Mesendoderm (in vitro differentiated cells): ENCODE measurements at regions not wholly inside any gene's neighbourhood (a gene's known extent, or its start where the extent isn't known, plus 50 kb on each side); places are given as distances from the start of the nearest gene placed in this dataset.

ENCODE experiments used
- DNase-seq: peaks from one replicate; pipeline ENCODE4 v3.0.0; 2013
- H2AK5ac ChIP-seq: 2 replicates; pipeline ENCODE4 v1.6.1; 2013; ENCODE audit warnings: low read length, inconsistent platforms
- H2BK120ac ChIP-seq: 2 replicates; pipeline ENCODE4 v1.6.1; 2013; ENCODE audit warnings: low read depth, mild to moderate bottlenecking, low read length, moderate library complexity, mixed read lengths
- H2BK15ac ChIP-seq: replicated peaks from 2 replicates; pipeline ENCODE4 v1.6.1; 2013; ENCODE audit warnings: low read depth, mild to moderate bottlenecking, moderate library complexity
- H2BK5ac ChIP-seq: 2 replicates; pipeline ENCODE4 v1.6.1; 2013; ENCODE audit warnings: low read length, inconsistent platforms
- H3K18ac ChIP-seq: 2 replicates; pipeline ENCODE4 v1.6.1; 2013; ENCODE audit warnings: mild to moderate bottlenecking, low read length, mixed read lengths
- H3K23ac ChIP-seq: one replicate; pipeline ENCODE4 v1.6.1; 2013; ENCODE audit warnings: low read length
- H3K27ac ChIP-seq: 2 replicates; pipeline ENCODE4 v1.5.1; 2013; ENCODE audit warnings: low read depth, mild to moderate bottlenecking, inconsistent platforms, low read length, moderate library complexity
- H3K27me3 ChIP-seq: 2 replicates; pipeline ENCODE4 v1.6.1; 2013; ENCODE audit warnings: low read length, control low read depth, mild to moderate bottlenecking, inconsistent platforms; ENCODE audit not compliant: insufficient read depth, poor library complexity
- H3K36me3 ChIP-seq: 2 replicates; pipeline ENCODE4 v1.6.1; 2013; ENCODE audit warnings: low read length, inconsistent platforms; ENCODE audit not compliant: control insufficient read depth, insufficient read depth
- H3K4ac ChIP-seq: one replicate; pipeline ENCODE4 v1.6.1; 2013; ENCODE audit warnings: low read depth, mild to moderate bottlenecking, low read length, moderate library complexity
- H3K4me1 ChIP-seq: 2 replicates; pipeline ENCODE4 v1.6.1; 2013; ENCODE audit warnings: low read depth, low read length, inconsistent platforms; ENCODE audit not compliant: control insufficient read depth
- H3K4me2 ChIP-seq: 2 replicates; pipeline ENCODE4 v1.6.1; 2013; ENCODE audit warnings: low read length
- H3K4me3 ChIP-seq: 2 replicates; pipeline ENCODE4 v1.5.1; 2013; ENCODE audit warnings: mild to moderate bottlenecking, low read length
- H3K56ac ChIP-seq: one replicate; pipeline ENCODE4 v1.6.1; 2013; ENCODE audit warnings: low read length
- H3K79me1 ChIP-seq: 2 replicates; pipeline ENCODE4 v1.6.1; 2013; ENCODE audit warnings: low read length, inconsistent platforms
- H3K79me2 ChIP-seq: 2 replicates; pipeline ENCODE4 v1.6.1; 2013; ENCODE audit warnings: mild to moderate bottlenecking, low read length; ENCODE audit not compliant: control insufficient read depth, insufficient read depth
- H3K9ac ChIP-seq: 2 replicates; pipeline ENCODE4 v1.6.1; 2013; ENCODE audit warnings: low read length, inconsistent platforms
- H4K5ac ChIP-seq: one replicate; pipeline ENCODE4 v1.6.1; 2013; ENCODE audit warnings: low read length
- H4K8ac ChIP-seq: one replicate; pipeline ENCODE4 v1.6.1; 2013; ENCODE audit warnings: low read depth, mild to moderate bottlenecking, control low read depth, low read length, moderate library complexity
- WGBS: extraction: QIAGEN DNeasy Blood & Tissue Kit; methylation state at CpG from one replicate; pipeline ENCODE4 v1.1.7; 2013; ENCODE audit warnings: low lambda C conversion rate, missing lambda C conversion rate; ENCODE audit not compliant: insufficient coverage; ENCODE audit errors: extremely low coverage; 5-methylcytosine and 5-hydroxymethylcytosine counted together

- H3K4ac ChIP-seq = no peak overlapping the region
- no peak overlapping the region for H3K4me3 ChIP-seq
- no peaks in the 10 kb centered on the region for H3K79me1 ChIP-seq
- no peak for DNase-seq
- H4K8ac ChIP-seq = no peak overlapping the region
- no peaks in the 10 kb centered on the region for H3K27me3 ChIP-seq
- peaks cover 9% of the 10 kb centered on the region for H3K4me1 ChIP-seq
- no peak overlapping the region for H2BK15ac ChIP-seq
- H3K18ac ChIP-seq = no peak overlapping the region
- H3K56ac ChIP-seq = no peak overlapping the region
- H4K5ac ChIP-seq = no peak overlapping the region
- peak overlapping the region; percentile 54 for H2BK5ac ChIP-seq
- H2AK5ac ChIP-seq = peak overlapping the region; percentile 61
- H3K9ac ChIP-seq = no peak overlapping the region
- H3K27ac ChIP-seq = no peak overlapping the region
- no peaks in the 10 kb centered on the region for H3K36me3 ChIP-seq
- H3K79me2 ChIP-seq = no peaks in the 10 kb centered on the region
- H3K4me2 ChIP-seq = no peak overlapping the region
- no peak overlapping the region for H3K23ac ChIP-seq
- no peak overlapping the region for H2BK120ac ChIP-seq
- WGBS = no CpG with 5 or more reads among the region's 3 CpGs
Observed at GRCh38 chr2:30351949-30352348, 95.1 kb upstream of the LCLAT1 start.

GRCh38 chr2:30354150-30354549, 92.9 kb upstream of the LCLAT1 start:
- no peak overlapping the region for H3K4ac ChIP-seq

GRCh38 chr2:30354621-30355020, 92.4 kb upstream of the LCLAT1 start:
- DNase-seq = no peak
- Histone ChIP-seq H3K4ac (no peak overlapping the region), H3K18ac (no peak overlapping the region), H3K9ac (no peak overlapping the region), H2BK120ac (no peak overlapping the region), H4K8ac (no peak overlapping the region), H3K79me2 (no peaks in the 10 kb centered on the region), H2AK5ac (no peak overlapping the region), H3K79me1 (no peaks in the 10 kb centered on the region), H3K36me3 (no peaks in the 10 kb centered on the region), H2BK5ac (no peak overlapping the region), H3K4me1 (peaks cover 9% of the 10 kb centered on the region), H3K56ac (peak overlapping the region; percentile 36), H3K4me2 (no peak overlapping the region), H2BK15ac (no peak overlapping the region), H3K4me3 (no peak overlapping the region), H3K27me3 (no peaks in the 10 kb centered on the region), H4K5ac (no peak overlapping the region), H3K23ac (no peak overlapping the region), H3K27ac (no peak overlapping the region)
- WGBS = no CpG with 5 or more reads among the region's 1 CpG

More at GRCh38 chr2:30354150-30354549, 92.9 kb upstream of the LCLAT1 start:
- no peak overlapping the region for H3K23ac ChIP-seq
- H2BK15ac ChIP-seq = no peak overlapping the region
- H3K4me1 ChIP-seq = peaks cover 9% of the 10 kb centered on the region
- H2BK120ac ChIP-seq = no peak overlapping the region
- no peaks in the 10 kb centered on the region for H3K36me3 ChIP-seq
- no peak overlapping the region for H4K8ac ChIP-seq
- H3K79me1 ChIP-seq = no peaks in the 10 kb centered on the region
- no peak overlapping the region for H3K18ac ChIP-seq
- no CpG with 5 or more reads among the region's 2 CpGs for WGBS
- no peak overlapping the region for H3K9ac ChIP-seq
- H2BK5ac ChIP-seq = no peak overlapping the region
- no peaks in the 10 kb centered on the region for H3K27me3 ChIP-seq
- H2AK5ac ChIP-seq = peak overlapping the region; percentile 25
- H3K56ac ChIP-seq = peak overlapping the region; percentile 36
- H3K79me2 ChIP-seq = no peaks in the 10 kb centered on the region
- no peak for DNase-seq
- H4K5ac ChIP-seq = no peak overlapping the region
- H3K4me3 ChIP-seq = no peak overlapping the region
- H3K27ac ChIP-seq = no peak overlapping the region
- H3K4me2 ChIP-seq = no peak overlapping the region

- WGBS = no CpG with 5 or more reads among the region's 3 CpGs
Observed at GRCh38 chr2:30355306-30355705, 91.7 kb upstream of the LCLAT1 start.

GRCh38 chr2:30356071-30356470, 91.0 kb upstream of the LCLAT1 start:
- H4K8ac ChIP-seq = no peak overlapping the region
- H2AK5ac ChIP-seq = no peak overlapping the region
- H3K4me3 ChIP-seq = no peak overlapping the region
- H3K27ac ChIP-seq = no peak overlapping the region
- H3K27me3 ChIP-seq = no peaks in the 10 kb centered on the region
- H3K79me1 ChIP-seq = no peaks in the 10 kb centered on the region
- no peak overlapping the region for H2BK15ac ChIP-seq
- H3K4me1 ChIP-seq = peaks cover 7% of the 10 kb centered on the region
- no peaks in the 10 kb centered on the region for H3K79me2 ChIP-seq
- no peak overlapping the region for H2BK5ac ChIP-seq
- no peak overlapping the region for H3K4me2 ChIP-seq
- peak overlapping the region; percentile 26 for H3K4ac ChIP-seq
- H3K56ac ChIP-seq = no peak overlapping the region
- H3K9ac ChIP-seq = no peak overlapping the region
- no peak overlapping the region for H4K5ac ChIP-seq
- no CpG with 5 or more reads among the region's 6 CpGs for WGBS
- no peak for DNase-seq
- no peak overlapping the region for H3K18ac ChIP-seq
- H2BK120ac ChIP-seq = no peak overlapping the region
- H3K23ac ChIP-seq = no peak overlapping the region
- H3K36me3 ChIP-seq = no peaks in the 10 kb centered on the region

More at GRCh38 chr2:30355306-30355705, 91.7 kb upstream of the LCLAT1 start:
- Histone ChIP-seq H3K56ac (no peak overlapping the region), H3K36me3 (no peaks in the 10 kb centered on the region), H2BK5ac (no peak overlapping the region), H3K4me1 (peaks cover 7% of the 10 kb centered on the region), H3K4ac (no peak overlapping the region), H3K79me2 (no peaks in the 10 kb centered on the region), H3K9ac (no peak overlapping the region), H2BK120ac (no peak overlapping the region), H3K79me1 (no peaks in the 10 kb centered on the region), H3K4me2 (no peak overlapping the region), H3K4me3 (no peak overlapping the region), H2AK5ac (no peak overlapping the region), H3K27me3 (no peaks in the 10 kb centered on the region), H3K18ac (no peak overlapping the region), H4K8ac (no peak overlapping the region), H3K27ac (no peak overlapping the region), H2BK15ac (no peak overlapping the region), H4K5ac (no peak overlapping the region), H3K23ac (no peak overlapping the region)
- DNase-seq = no peak

GRCh38 chr2:30356776-30357175, 90.3 kb upstream of the LCLAT1 start:
- no peaks in the 10 kb centered on the region for H3K36me3 ChIP-seq
- H2BK15ac ChIP-seq = no peak overlapping the region
- H3K9ac ChIP-seq = no peak overlapping the region

More at GRCh38 chr2:30356776-30357175, 90.3 kb upstream of the LCLAT1 start:
- no peak overlapping the region for H2BK120ac ChIP-seq
- no peak overlapping the region for H4K8ac ChIP-seq
- H3K4me1 ChIP-seq = peaks cover 3% of the 10 kb centered on the region
- DNase-seq = peak; percentile 46
- no peak overlapping the region for H3K4ac ChIP-seq
- H3K4me3 ChIP-seq = no peak overlapping the region
- no peaks in the 10 kb centered on the region for H3K79me2 ChIP-seq
- no CpG with 5 or more reads among the region's 6 CpGs for WGBS
- no peak overlapping the region for H3K18ac ChIP-seq
- no peaks in the 10 kb centered on the region for H3K79me1 ChIP-seq
- H3K27me3 ChIP-seq = no peaks in the 10 kb centered on the region
- H3K4me2 ChIP-seq = no peak overlapping the region
- no peak overlapping the region for H3K27ac ChIP-seq
- no peak overlapping the region for H4K5ac ChIP-seq
- no peak overlapping the region for H3K23ac ChIP-seq
- no peak overlapping the region for H2BK5ac ChIP-seq
- no peak overlapping the region for H3K56ac ChIP-seq
- no peak overlapping the region for H2AK5ac ChIP-seq
